T-cell (primary cell): ENCODE measurements at regions not wholly inside any gene's neighbourhood (a gene's known extent, or its start where the extent isn't known, plus 50 kb on each side); places are given as distances from the start of the nearest gene placed in this dataset.

Experiments used
- ATAC-seq, 4 experiments: fragments of 200-7000 bp in 3 of 4; fragments of 150-1000 bp in 1 of 4; cut with Tn5 transposase; replicated peaks in 1 of 4; 1 replicate in 3 of 4; 2 replicates in 1 of 4; pipeline ENCODE4 v1.10.0; 2021; ENCODE audit warnings: moderate library complexity in 3 of 4, mild to moderate bottlenecking in 2 of 4, moderate number of reproducible peaks in 1 of 4
- CTCF ChIA-PET, 2 donors: fragments of 300-600 bp; sonication (Branson Sonifier 250); formaldehyde crosslinking; loops; one replicate each; lab custom pipeline; 2022; ENCODE audit warnings: antibody characterized with exemption in 2 of 2; lab: Charles Lee
- POLR2A ChIA-PET, 2 donors: fragments of 300-600 bp; sonication (Branson Sonifier 250); formaldehyde crosslinking; loops; one replicate each; lab custom pipeline; 2022; ENCODE audit warnings: antibody characterized with exemption in 2 of 2; lab: Charles Lee
- DNase-seq, 35 experiments: peaks; one replicate each; pipeline versions ENCODE4 v3.0.0 to v3.0.0-alpha.2; 2013 to 2023
- H3K27ac ChIP-seq: one replicate; pipeline ENCODE4 v1.5.1; 2013; ENCODE audit warnings: low read length
- H3K27me3 ChIP-seq, 2 experiments: replicated peaks in 1 of 2; 1 replicate in 1 of 2; 2 replicates in 1 of 2; pipeline versions ENCODE4 v1.6.1 to v1.7.0; 2013; ENCODE audit warnings: low read length in 1 of 2, mixed read lengths in 1 of 2; ENCODE audit not compliant: control insufficient read depth in 2 of 2, insufficient read depth in 2 of 2; ENCODE audit errors: extremely low read depth in 1 of 2
- H3K36me3 ChIP-seq, 2 donors: 1 replicate in 1 of 2; 2 replicates in 1 of 2; pipeline versions ENCODE4 v1.6.1 to v1.7.0; 2013; ENCODE audit warnings: low read length in 1 of 2; ENCODE audit not compliant: control insufficient read depth in 2 of 2, insufficient read depth in 1 of 2; ENCODE audit errors: extremely low read depth in 1 of 2
- H3K4me1 ChIP-seq, 2 experiments: 1 replicate in 1 of 2; 2 replicates in 1 of 2; pipeline versions ENCODE4 v1.6.1 to v1.7.0; 2013; ENCODE audit warnings: low read length in 2 of 2, mixed read lengths in 1 of 2; ENCODE audit not compliant: insufficient read depth in 2 of 2, control insufficient read depth in 1 of 2; ENCODE audit errors: extremely low read depth in 1 of 2
- H3K4me3 ChIP-seq, 2 donors: 1 replicate in 1 of 2; 2 replicates in 1 of 2; pipeline versions ENCODE4 v1.5.1 to v1.7.0; 2013; ENCODE audit warnings: mild to moderate bottlenecking in 2 of 2, low read length in 1 of 2, moderate library complexity in 1 of 2; ENCODE audit not compliant: control insufficient read depth in 1 of 2; ENCODE audit errors: extremely low read depth in 1 of 2
- H3K9me3 ChIP-seq: 2 replicates; pipeline ENCODE4 v1.7.0; 2013
- H3K27ac Mint-ChIP-seq, 2 donors: one replicate each; pipeline ENCODE4 v1.8.0; 2020 to 2021; ENCODE audit warnings: mild to moderate bottlenecking in 2 of 2, mixed read lengths in 2 of 2
- H3K27me3 Mint-ChIP-seq, 2 donors: one replicate each; pipeline ENCODE4 v1.8.0; 2021 to 2022; ENCODE audit warnings: mixed read lengths in 2 of 2
- H3K36me3 Mint-ChIP-seq: one replicate; pipeline ENCODE4 v1.8.0; 2021; ENCODE audit warnings: mixed read lengths
- H3K4me1 Mint-ChIP-seq, 3 donors: one replicate each; pipeline ENCODE4 v1.8.0; 2020 to 2022; ENCODE audit warnings: mixed read lengths in 3 of 3, mild to moderate bottlenecking in 1 of 3
- H3K4me3 Mint-ChIP-seq, 3 donors: one replicate each; pipeline ENCODE4 v1.8.0; 2020 to 2022; ENCODE audit warnings: mild to moderate bottlenecking in 3 of 3, mixed read lengths in 3 of 3, moderate library complexity in 3 of 3
- H3K9me3 Mint-ChIP-seq, 3 donors: one replicate each; pipeline ENCODE4 v1.8.0; 2020 to 2022; ENCODE audit warnings: mixed read lengths in 3 of 3
- WGBS: methylation state at CpG from one replicate; pipeline ENCODE4 v1.1.5; 2013; ENCODE audit warnings: missing lambda C conversion rate; ENCODE audit not compliant: insufficient coverage; 5-methylcytosine and 5-hydroxymethylcytosine counted together

- CTCF ChIA-PET: no interaction called here
- Mint-ChIP-seq H3K9me3 (peaks cover 0 to 4% (median 3%) of the 10 kb centered on the region in 3 donors), H3K4me1 (no peaks in the 10 kb centered on the region), H3K4me3 (no peak overlapping the region), H3K36me3 (no peaks in the 10 kb centered on the region), H3K27me3 (no peaks in the 10 kb centered on the region), H3K27ac (no peak overlapping the region)
- Histone ChIP-seq H3K27ac (no peak overlapping the region), H3K4me1 (no peaks in the 10 kb centered on the region), H3K4me3 (no peak overlapping the region), H3K36me3 (no peaks in the 10 kb centered on the region), H3K27me3 (no peaks in the 10 kb centered on the region), H3K9me3 (no peaks in the 10 kb centered on the region)
- DNase-seq: no peak
- no peak for ATAC-seq
- POLR2A ChIA-PET: no interaction called here
- no CpG with 5 or more reads among the region's 4 CpGs for WGBS
These were observed 55.2 kb upstream of the KCNH8 start for GRCh38 chr3:19093084-19093483.

- Histone ChIP-seq H3K9me3 (no peaks in the 10 kb centered on the region), H3K27me3 (no peaks in the 10 kb centered on the region), H3K4me1 (no peaks in the 10 kb centered on the region), H3K4me3 (no peak overlapping the region), H3K36me3 (no peaks in the 10 kb centered on the region), H3K27ac (no peak overlapping the region)
- H3K4me3 Mint-ChIP-seq: no peak overlapping the region
- DNase-seq (no peak), ATAC-seq (no peak)
- H3K4me1 Mint-ChIP-seq: no peaks in the 10 kb centered on the region
- no CpG with 5 or more reads among the region's 2 CpGs for WGBS
- no peak overlapping the region for H3K27ac Mint-ChIP-seq
- POLR2A ChIA-PET: no interaction called here
- H3K27me3 Mint-ChIP-seq: peaks cover 4 to 7% of the 10 kb centered on the region in 2 donors
- H3K9me3 Mint-ChIP-seq: no peaks in the 10 kb centered on the region
- no peaks in the 10 kb centered on the region for H3K36me3 Mint-ChIP-seq
- CTCF ChIA-PET: no interaction called here
These were observed 70.9 kb upstream of the KCNH8 start for GRCh38 chr3:19077388-19077787.

GRCh38 chr3:19075037-19075436, 73.3 kb upstream of the KCNH8 start:
- no peak overlapping the region for H3K4me3 ChIP-seq
- Mint-ChIP-seq H3K4me3 (no peak overlapping the region), H3K27me3 (peaks cover 2 to 7% of the 10 kb centered on the region in 2 donors), H3K36me3 (no peaks in the 10 kb centered on the region), H3K4me1 (no peaks in the 10 kb centered on the region), H3K9me3 (peaks cover 0 to 4% (median 0%) of the 10 kb centered on the region in 3 donors), H3K27ac (no peak overlapping the region)
- no CpG with 5 or more reads among the region's 2 CpGs for WGBS
- no peaks in the 10 kb centered on the region for H3K36me3 ChIP-seq
- H3K27ac ChIP-seq: no peak overlapping the region
- ATAC-seq: no peak
- no peak for DNase-seq
- H3K4me1 ChIP-seq: no peaks in the 10 kb centered on the region
- ChIA-PET CTCF (no interaction called here), POLR2A (no interaction called here)
- H3K27me3 ChIP-seq: no peaks in the 10 kb centered on the region
- H3K9me3 ChIP-seq: no peaks in the 10 kb centered on the region

GRCh38 chr3:19074257-19074900, 73.9 kb upstream of the KCNH8 start:
- Mint-ChIP-seq H3K4me1 (no peaks in the 10 kb centered on the region), H3K36me3 (no peaks in the 10 kb centered on the region), H3K27ac (no peak overlapping the region), H3K4me3 (no peak overlapping the region), H3K27me3 (peaks cover under 1 to 7% of the 10 kb centered on the region in 2 donors), H3K9me3 (peaks cover 0 to 4% (median 0%) of the 10 kb centered on the region in 3 donors)
- no peak overlapping the region for H3K4me3 ChIP-seq
- H3K27ac ChIP-seq: no peak overlapping the region
- ChIA-PET POLR2A (no interaction called here), CTCF (no interaction called here)
- DNase-seq (no peak), ATAC-seq (no peak)
- H3K9me3 ChIP-seq: no peaks in the 10 kb centered on the region
- no peaks in the 10 kb centered on the region for H3K27me3 ChIP-seq
- WGBS: 56% methylated on average over 1 of the region's 2 CpGs
- H3K4me1 ChIP-seq: no peaks in the 10 kb centered on the region
- H3K36me3 ChIP-seq: no peaks in the 10 kb centered on the region

- ChIA-PET POLR2A (no interaction called here), CTCF (no interaction called here)
- no peaks in the 10 kb centered on the region for H3K27me3 ChIP-seq
- ATAC-seq (no peak), DNase-seq (no peak)
- peaks cover 0 to 7% of the 10 kb centered on the region in 2 donors for H3K27me3 Mint-ChIP-seq
- H3K9me3 ChIP-seq: no peaks in the 10 kb centered on the region
- H3K9me3 Mint-ChIP-seq: peaks cover 0 to 4% (median 0%) of the 10 kb centered on the region in 3 donors
- no peak overlapping the region for H3K27ac Mint-ChIP-seq
- H3K4me3 Mint-ChIP-seq: no peak overlapping the region
- H3K4me1 Mint-ChIP-seq: no peaks in the 10 kb centered on the region
- no peak overlapping the region for H3K4me3 ChIP-seq
- no peaks in the 10 kb centered on the region for H3K36me3 ChIP-seq
- H3K36me3 Mint-ChIP-seq: no peaks in the 10 kb centered on the region
- H3K4me1 ChIP-seq: no peaks in the 10 kb centered on the region
- no peak overlapping the region for H3K27ac ChIP-seq
- WGBS: 0% methylated on average over 2 of the region's 3 CpGs
These were observed 74.8 kb upstream of the KCNH8 start for GRCh38 chr3:19073341-19074105.

- Histone ChIP-seq H3K27me3 (no peaks in the 10 kb centered on the region), H3K4me1 (no peaks in the 10 kb centered on the region), H3K9me3 (no peaks in the 10 kb centered on the region), H3K27ac (no peak overlapping the region), H3K4me3 (no peak overlapping the region), H3K36me3 (no peaks in the 10 kb centered on the region)
- POLR2A ChIA-PET: no interaction called here
- Mint-ChIP-seq H3K27ac (no peak overlapping the region), H3K9me3 (peaks cover 0 to 4% (median 0%) of the 10 kb centered on the region in 3 donors), H3K4me3 (no peak overlapping the region), H3K4me1 (no peaks in the 10 kb centered on the region), H3K27me3 (peaks cover 0 to 4% of the 10 kb centered on the region in 2 donors), H3K36me3 (no peaks in the 10 kb centered on the region)
- CTCF ChIA-PET: interaction anchor here in 1 of 2 donors (0.6 kb wide), 1 partner anchor 11 kb away, joined by 3 read pairs; no protein-coding TSS in a partner anchor
- no peak for ATAC-seq
- DNase-seq: no peak
- no CpG with 5 or more reads among the region's 1 CpG for WGBS
These were observed 78.0 kb upstream of the KCNH8 start for GRCh38 chr3:19070325-19070724.
